Neural crest cell (in vitro differentiated cells): ENCODE measurements at regions not wholly inside any gene's neighbourhood (a gene's known extent, or its start where the extent isn't known, plus 50 kb on each side); places are given as distances from the start of the nearest gene placed in this dataset.

Experiments used
- DNase-seq: peaks from one replicate; pipeline ENCODE4 v3.0.0; 2021; ENCODE audit warnings: low read depth, mixed read lengths, low spot score
- H3K27ac Mint-ChIP-seq: one replicate; pipeline ENCODE4 v1.8.0; 2021; ENCODE audit warnings: mild to moderate bottlenecking, mixed read lengths; ENCODE audit not compliant: unreplicated experiment
- H3K27me3 Mint-ChIP-seq: 2 replicates; pipeline ENCODE4 v1.8.0; 2021; ENCODE audit warnings: low read depth, mild to moderate bottlenecking, mixed read lengths
- H3K36me3 Mint-ChIP-seq: 2 replicates; pipeline ENCODE4 v1.8.0; 2021; ENCODE audit warnings: low read depth, mild to moderate bottlenecking, mixed read lengths
- H3K4me1 Mint-ChIP-seq: 2 replicates; pipeline ENCODE4 v1.8.0; 2021; ENCODE audit warnings: mixed read lengths
- H3K4me3 Mint-ChIP-seq: one replicate; pipeline ENCODE4 v1.8.0; 2021; ENCODE audit warnings: mild to moderate bottlenecking, mixed read lengths
- H3K9me3 Mint-ChIP-seq: 2 replicates; pipeline ENCODE4 v1.8.0; 2021; ENCODE audit warnings: mixed read lengths
- TF ChIP-seq, protein P1 (sequence below): fragments of 200-600 bp; sonication (generic); conservative IDR thresholded peaks from 2 replicates; pipeline ENCODE4 v1.5.0; 2021; ENCODE audit warnings: antibody characterized with exemption, mild to moderate bottlenecking

DNA sequence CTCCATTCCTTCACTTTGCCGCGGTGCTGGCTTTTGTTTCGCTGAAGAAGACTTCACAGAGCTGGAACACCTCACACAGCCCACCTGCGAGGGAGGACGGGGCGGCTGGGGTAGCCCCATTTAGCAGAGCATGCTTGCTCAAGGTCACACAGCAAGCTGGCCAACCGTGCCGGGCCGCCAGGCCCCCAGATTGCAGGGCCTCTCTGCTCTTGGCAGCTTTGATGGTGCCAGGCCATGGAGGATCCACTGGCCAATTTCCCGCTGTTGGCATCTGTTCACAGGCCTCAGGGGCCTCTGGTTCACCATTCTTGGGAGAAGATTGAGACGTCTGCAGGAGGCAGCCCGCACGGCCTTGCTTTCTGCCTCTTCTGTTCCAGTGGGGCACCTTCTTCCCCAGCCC is 77.9 kb upstream of the LINGO1 start:
- H3K9me3 Mint-ChIP-seq, result no peaks in the 10 kb centered on the region
- H3K4me3 Mint-ChIP-seq, result no peak overlapping the region
- peaks cover 2% of the 10 kb centered on the region for H3K27me3 Mint-ChIP-seq
- H3K27ac Mint-ChIP-seq, result peak overlapping the region; percentile 5
- H3K36me3 Mint-ChIP-seq, result no peaks in the 10 kb centered on the region
- H3K4me1 Mint-ChIP-seq, result peaks cover 9% of the 10 kb centered on the region
- DNase-seq, result no peak
- TF ChIP-seq, protein P1, sequence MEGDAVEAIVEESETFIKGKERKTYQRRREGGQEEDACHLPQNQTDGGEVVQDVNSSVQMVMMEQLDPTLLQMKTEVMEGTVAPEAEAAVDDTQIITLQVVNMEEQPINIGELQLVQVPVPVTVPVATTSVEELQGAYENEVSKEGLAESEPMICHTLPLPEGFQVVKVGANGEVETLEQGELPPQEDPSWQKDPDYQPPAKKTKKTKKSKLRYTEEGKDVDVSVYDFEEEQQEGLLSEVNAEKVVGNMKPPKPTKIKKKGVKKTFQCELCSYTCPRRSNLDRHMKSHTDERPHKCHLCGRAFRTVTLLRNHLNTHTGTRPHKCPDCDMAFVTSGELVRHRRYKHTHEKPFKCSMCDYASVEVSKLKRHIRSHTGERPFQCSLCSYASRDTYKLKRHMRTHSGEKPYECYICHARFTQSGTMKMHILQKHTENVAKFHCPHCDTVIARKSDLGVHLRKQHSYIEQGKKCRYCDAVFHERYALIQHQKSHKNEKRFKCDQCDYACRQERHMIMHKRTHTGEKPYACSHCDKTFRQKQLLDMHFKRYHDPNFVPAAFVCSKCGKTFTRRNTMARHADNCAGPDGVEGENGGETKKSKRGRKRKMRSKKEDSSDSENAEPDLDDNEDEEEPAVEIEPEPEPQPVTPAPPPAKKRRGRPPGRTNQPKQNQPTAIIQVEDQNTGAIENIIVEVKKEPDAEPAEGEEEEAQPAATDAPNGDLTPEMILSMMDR, result no peak

DNA sequence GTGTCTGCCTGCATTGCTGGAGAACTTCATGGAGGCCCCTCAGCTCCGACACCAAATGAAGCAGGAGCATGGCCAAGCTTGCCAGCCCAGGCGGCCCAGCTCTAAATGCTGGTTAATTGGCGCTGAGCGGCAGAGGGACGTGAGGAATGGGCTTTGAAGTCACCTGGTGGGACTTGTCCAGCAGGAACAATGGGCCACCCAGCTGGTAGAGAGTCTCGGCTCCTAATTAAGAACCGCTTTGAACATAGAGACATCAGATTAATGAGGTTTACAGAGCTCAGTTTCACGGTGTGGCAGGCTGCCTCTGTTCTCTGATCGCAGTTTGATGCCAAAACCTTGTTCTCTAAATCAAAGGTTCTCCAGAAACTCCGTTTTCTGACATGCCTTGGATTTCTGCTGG is 77.5 kb upstream of the LINGO1 start:
- Mint-ChIP-seq H3K27ac (no peak overlapping the region), H3K9me3 (no peaks in the 10 kb centered on the region), H3K27me3 (peaks cover 2% of the 10 kb centered on the region), H3K4me1 (peaks cover 9% of the 10 kb centered on the region), H3K36me3 (no peaks in the 10 kb centered on the region), H3K4me3 (no peak overlapping the region)
- no peak for DNase-seq
- TF ChIP-seq, protein P1, result no peak

DNA sequence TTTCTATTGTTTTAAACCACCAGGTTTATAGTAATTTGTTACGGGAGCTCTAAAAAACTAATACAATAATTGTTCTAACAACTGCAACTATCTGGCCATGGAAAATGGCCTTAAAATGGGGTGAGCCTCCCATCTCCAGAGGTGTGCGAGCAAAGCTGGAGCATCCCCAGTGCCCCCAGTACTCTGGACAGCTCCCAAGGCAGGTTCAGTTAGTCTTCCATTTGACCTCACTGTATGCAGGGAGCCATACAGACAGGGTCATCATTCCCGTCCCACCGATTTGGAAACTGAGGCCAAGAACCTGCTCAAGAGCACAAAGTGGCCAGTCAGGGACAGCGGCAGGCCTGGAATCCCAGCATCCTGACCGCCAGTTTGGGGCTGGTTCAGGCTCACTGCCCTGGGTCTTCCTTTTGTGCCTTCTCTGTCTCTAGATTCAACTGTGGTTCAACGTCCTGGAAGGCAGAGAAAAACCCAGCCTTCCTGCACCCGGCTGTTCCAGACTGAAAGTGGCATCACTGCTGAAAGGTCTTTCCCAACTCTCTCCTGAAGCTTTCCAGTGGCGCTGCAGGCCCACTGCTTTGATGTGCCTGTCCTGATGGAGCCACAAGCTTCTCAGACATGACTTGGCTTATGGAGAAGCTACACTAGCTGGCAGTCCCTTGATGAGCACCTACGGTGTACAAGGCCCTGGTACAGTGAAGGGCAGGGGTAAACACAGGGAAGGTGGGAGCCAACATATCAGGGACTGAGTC is 76.6 kb upstream of the LINGO1 start:
- Mint-ChIP-seq H3K9me3 (no peaks in the 10 kb centered on the region), H3K36me3 (no peaks in the 10 kb centered on the region), H3K4me1 (peaks cover 9% of the 10 kb centered on the region), H3K4me3 (no peak overlapping the region), H3K27ac (no peak overlapping the region), H3K27me3 (peaks cover 2% of the 10 kb centered on the region)
- TF ChIP-seq, protein P1, result no peak
- DNase-seq, result no peak

DNA sequence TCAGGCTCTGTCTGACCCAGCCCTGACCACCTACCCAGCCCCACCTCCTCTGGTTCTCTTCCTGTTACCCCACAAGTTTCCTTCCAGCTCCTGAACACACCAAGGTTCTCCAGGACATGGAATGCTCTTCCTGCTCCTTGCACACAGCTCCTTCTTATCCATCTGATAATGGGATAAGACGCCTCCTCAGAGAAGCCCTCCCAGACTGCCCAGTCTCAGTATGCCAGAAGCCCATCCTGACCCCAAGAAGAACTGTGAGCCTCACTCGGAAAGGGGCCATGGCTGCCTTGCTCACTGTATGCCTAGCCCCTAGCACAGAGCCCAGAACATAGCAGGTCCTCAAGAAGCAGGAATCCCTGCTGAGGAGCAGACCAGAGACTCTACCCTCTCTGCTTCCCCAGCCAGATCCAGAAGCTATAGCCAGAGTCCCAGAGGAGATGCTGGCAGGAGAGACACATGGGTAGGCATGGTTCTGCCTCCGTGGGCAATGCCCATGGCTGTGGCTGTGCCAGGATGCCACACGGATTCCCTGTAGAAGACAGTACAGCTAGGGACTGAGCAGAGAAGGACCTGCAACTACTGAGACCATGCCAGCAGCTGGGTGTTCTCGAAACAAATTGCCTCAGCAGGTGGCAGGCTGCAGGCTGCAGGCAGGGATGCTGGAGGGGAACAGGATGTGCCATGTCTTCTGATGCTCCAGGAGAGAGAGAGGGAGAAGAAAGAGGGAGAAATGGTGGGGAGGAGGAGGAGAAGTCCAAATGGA is 74.0 kb upstream of the LINGO1 start:
- Mint-ChIP-seq H3K4me1 (peaks cover 2% of the 10 kb centered on the region), H3K36me3 (no peaks in the 10 kb centered on the region), H3K27me3 (peaks cover 2% of the 10 kb centered on the region), H3K9me3 (no peaks in the 10 kb centered on the region), H3K4me3 (no peak overlapping the region), H3K27ac (no peak overlapping the region)
- TF ChIP-seq, protein P1, result no peak
- DNase-seq, result no peak

DNA sequence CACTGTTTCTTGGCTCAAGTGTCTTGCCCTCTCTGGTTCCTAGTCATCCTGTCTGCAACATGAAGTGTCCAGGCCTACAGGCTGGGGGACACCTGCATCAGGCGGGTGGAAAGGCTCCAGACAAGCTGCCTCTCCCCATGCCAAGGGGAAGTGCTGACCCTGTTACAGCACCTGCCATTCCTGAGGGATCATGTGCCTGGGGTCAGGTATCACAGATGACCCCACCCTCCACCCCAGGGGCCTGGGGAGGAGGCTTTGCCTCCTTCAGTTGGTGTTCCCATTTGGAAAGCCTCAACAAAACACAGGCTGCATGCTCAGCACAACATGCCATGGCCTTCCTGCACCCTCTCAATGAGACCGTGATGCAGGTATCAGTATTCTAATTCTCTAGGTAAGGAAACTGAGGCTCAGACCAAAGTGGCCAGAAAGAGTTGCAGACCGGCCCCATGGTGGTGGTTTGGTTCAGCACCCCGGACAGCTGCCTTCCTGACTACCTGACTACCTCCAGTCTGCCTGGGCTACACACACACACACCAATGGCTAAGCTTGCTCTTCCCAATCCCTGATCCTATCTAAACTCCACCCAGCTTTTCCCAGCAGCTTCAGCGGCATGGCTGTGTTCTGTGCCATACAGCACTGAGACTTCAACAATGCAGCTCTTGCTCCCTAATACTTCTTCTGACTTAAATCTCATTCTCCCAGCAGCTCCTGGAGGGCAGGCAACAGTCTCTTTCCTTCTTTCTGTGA is 69.7 kb upstream of the LINGO1 start:
- no peaks in the 10 kb centered on the region for H3K9me3 Mint-ChIP-seq
- no peak overlapping the region for H3K27ac Mint-ChIP-seq
- no peaks in the 10 kb centered on the region for H3K4me1 Mint-ChIP-seq
- H3K27me3 Mint-ChIP-seq, result peaks cover 2% of the 10 kb centered on the region
- H3K36me3 Mint-ChIP-seq, result no peaks in the 10 kb centered on the region
- no peak overlapping the region for H3K4me3 Mint-ChIP-seq
- TF ChIP-seq, protein P1, result no peak
- DNase-seq, result peak; percentile 29
